A549 (cell line): ENCODE measurements at regions not wholly inside any gene's neighbourhood (a gene's known extent, or its start where the extent isn't known, plus 50 kb on each side); places are given as distances from the start of the nearest gene placed in this dataset.

Experiments used
- ATAC-seq, 2 experiments: fragments of 200-7000 bp in 1 of 2; fragments of >200 bp in 1 of 2; cut with Nextera tagmentation in 1 of 2; cut with Tn5 transposase in 1 of 2; 3 replicates each; pipeline versions ENCODE4 v1.8.0 to v1.9.1; 2018 to 2020; ENCODE audit warnings: mild to moderate bottlenecking in 1 of 2, moderate library complexity in 1 of 2
- CTCF ChIA-PET: fragments of 300-600 bp; sonication (Branson Sonifier 250); formaldehyde crosslinking; extraction: SDS; loops from one replicate; lab custom pipeline; 2021; ENCODE audit warnings: antibody characterized with exemption, inconsistent platforms; lab: Yijun Ruan, JAX
- POLR2A ChIA-PET: fragments of 350-600 bp; formaldehyde crosslinking; extraction: SDS; loops from one replicate; lab custom pipeline; 2021; ENCODE audit warnings: antibody characterized with exemption, inconsistent platforms; lab: Yijun Ruan, JAX
- DNase-seq, 2 experiments: peaks; one replicate each; pipeline versions ENCODE4 v3.0.0 to v3.0.0-alpha.2; 2011 to 2016; ENCODE audit warnings: low read depth in 1 of 2, low spot score in 1 of 2
- FAIRE-seq: peaks from 2 replicates; lab custom pipeline; 2011; peaks lifted over from hg19 to GRCh38; lab: Jason Lieb, UNC
- H3K27ac ChIP-seq, 2 experiments: fragments of >200 bp; sonication (Bioruptor Twin); formaldehyde crosslinking; 3 replicates each; pipeline ENCODE4 v1.5.1; 2016 to 2017
- H3K4me1 ChIP-seq: fragments of >200 bp; sonication (Bioruptor Twin); formaldehyde crosslinking; 3 replicates; pipeline ENCODE4 v1.6.1; 2016
- H3K4me2 ChIP-seq: fragments of >200 bp; sonication (Bioruptor Twin); formaldehyde crosslinking; 3 replicates; pipeline ENCODE4 v1.6.1; 2016
- H3K4me3 ChIP-seq: fragments of >200 bp; sonication (Bioruptor Twin); formaldehyde crosslinking; 3 replicates; pipeline ENCODE4 v1.5.1; 2016
- H3K9me3 ChIP-seq: fragments of >200 bp; sonication (Bioruptor Twin); formaldehyde crosslinking; 3 replicates; pipeline ENCODE4 v1.6.1; 2016
- BHLHE40 ChIP-seq: IDR thresholded peaks from 2 replicates; pipeline ENCODE4 v1.6.1; 2012; ENCODE audit warnings: low read depth, low read length, inconsistent platforms
- CBX2 ChIP-seq: fragments of 200-600 bp; sonication (generic); IDR thresholded peaks from 2 replicates; pipeline ENCODE4 v1.6.1; 2016; ENCODE audit warnings: low read depth, mild to moderate bottlenecking, borderline replicate concordance
- CBX8 ChIP-seq: fragments of 200-600 bp; sonication (generic); IDR thresholded peaks from 2 replicates; pipeline ENCODE4 v1.6.1; 2016
- CHD2 ChIP-seq: fragments of 150-350 bp; IDR thresholded peaks from 2 replicates; pipeline ENCODE4 v1.6.1; 2014; ENCODE audit warnings: low read length; ENCODE audit not compliant: partially characterized antibody
- CHD4 ChIP-seq: fragments of 200-600 bp; sonication (generic); IDR thresholded peaks from 2 replicates; pipeline ENCODE4 v1.6.1; 2016; ENCODE audit warnings: antibody characterized with exemption, mild to moderate bottlenecking, borderline replicate concordance
- CTCF ChIP-seq: fragments of >200 bp; sonication (Bioruptor Twin); formaldehyde crosslinking; IDR thresholded peaks from 3 replicates; pipeline ENCODE4 v1.5.1; 2016
- EHMT2 ChIP-seq: fragments of 200-600 bp; sonication (generic); IDR thresholded peaks from 2 replicates; pipeline ENCODE4 v1.6.1; 2016; ENCODE audit warnings: antibody characterized with exemption, low read depth, mild to moderate bottlenecking, moderate library complexity
- EP300 ChIP-seq, 2 experiments: fragments of >200 bp; sonication (Bioruptor Twin); formaldehyde crosslinking; IDR thresholded peaks; 2 replicates in 1 of 2; 3 replicates in 1 of 2; pipeline ENCODE4 v1.6.1; 2016 to 2017
- FOSB ChIP-seq: fragments of 250-450 bp; sonication (Bioruptor Pico); IDR thresholded peaks from 2 replicates; pipeline ENCODE4 v1.5.0; 2020; ENCODE audit warnings: mild to moderate bottlenecking, moderate library complexity
- GATA3 ChIP-seq: IDR thresholded peaks from 2 replicates; pipeline ENCODE4 v1.6.1; 2012; ENCODE audit warnings: borderline replicate concordance
- HEYL ChIP-seq: fragments of 250-450 bp; sonication (Bioruptor Pico); IDR thresholded peaks from 2 replicates; pipeline ENCODE4 v1.8.0; 2021; ENCODE audit warnings: mild to moderate bottlenecking, moderate library complexity
- HOXB13 ChIP-seq: fragments of 250-450 bp; sonication (Bioruptor Pico); IDR thresholded peaks from 2 replicates; pipeline ENCODE4 v1.5.0; 2020; ENCODE audit warnings: low read depth, mild to moderate bottlenecking, moderate library complexity
- HOXB5 ChIP-seq: fragments of 250-450 bp; sonication (Bioruptor Pico); IDR thresholded peaks from 2 replicates; pipeline ENCODE4 v1.5.0; 2020; ENCODE audit warnings: mild to moderate bottlenecking, moderate library complexity
- MAZ ChIP-seq: fragments of 150-350 bp; IDR thresholded peaks from 2 replicates; pipeline ENCODE4 v1.6.1; 2014; ENCODE audit warnings: antibody characterized with exemption, low read depth, low read length, borderline replicate concordance
- NFE2L2 ChIP-seq: fragments of 150-350 bp; conservative IDR thresholded peaks from 2 replicates; pipeline ENCODE4 v1.6.1; 2014; ENCODE audit warnings: low read length
- RARB ChIP-seq: fragments of 250-450 bp; sonication (Bioruptor Pico); IDR thresholded peaks from 2 replicates; pipeline ENCODE4 v1.8.0; 2021; ENCODE audit warnings: mild to moderate bottlenecking, moderate library complexity
- RCOR1 ChIP-seq: fragments of 150-350 bp; IDR thresholded peaks from 2 replicates; pipeline ENCODE4 v1.6.1; 2014; ENCODE audit warnings: antibody characterized with exemption, low read length, low read depth
- RNF2 ChIP-seq: fragments of 200-600 bp; sonication (generic); IDR thresholded peaks from 2 replicates; pipeline ENCODE4 v1.6.1; 2016; ENCODE audit warnings: low read depth, mild to moderate bottlenecking, antibody characterized with exemption, moderate library complexity, borderline replicate concordance
- TFCP2L1 ChIP-seq: fragments of 250-450 bp; sonication (Bioruptor Pico); IDR thresholded peaks from 2 replicates; pipeline ENCODE4 v1.5.0; 2021; ENCODE audit warnings: mild to moderate bottlenecking
- USF2 ChIP-seq: fragments of 450-650 bp; IDR thresholded peaks from 2 replicates; pipeline ENCODE4 v1.6.1; 2014; ENCODE audit warnings: antibody characterized with exemption
- WGBS: methylation state at CpG from one replicate; pipeline ENCODE4 v1.1.6; 2017; ENCODE audit errors: missing lambda C conversion rate; 5-methylcytosine and 5-hydroxymethylcytosine counted together
- TF ChIP-seq, protein P1 (sequence below): IDR thresholded peaks from 2 replicates; pipeline ENCODE4 v1.6.1; 2012

- TF ChIP-seq BHLHE40 (no peak), HOXB5 (CRISPR knock-in tag) (no peak), RCOR1 (no peak)
Observed at GRCh38 chr3:193768070-193768394, 175.0 kb downstream of the OPA1 start (continued).

DNA sequence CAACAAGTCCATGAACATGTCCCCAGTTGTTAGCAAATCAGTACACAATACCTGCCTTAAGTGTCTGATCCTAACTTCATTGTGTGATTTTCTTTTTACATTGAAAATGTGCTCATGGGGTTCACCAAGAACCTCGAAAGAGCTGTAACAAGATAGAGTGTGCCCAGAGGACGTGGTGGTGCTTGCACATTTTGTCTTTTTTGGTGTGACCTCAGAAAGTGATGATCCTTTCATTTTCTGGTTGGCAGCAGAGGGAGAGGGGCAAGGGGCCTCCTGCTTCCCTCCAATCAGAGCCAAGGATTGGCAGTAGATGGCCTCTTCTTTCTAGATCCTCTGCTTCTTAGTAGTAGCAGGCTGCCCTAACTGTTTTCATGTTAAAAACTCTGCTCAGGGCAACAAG lies 176.4 kb downstream of the OPA1 start:
- no peak overlapping the region for H3K4me2 ChIP-seq
- CTCF ChIA-PET = interaction anchor here (0.7 to 3.3 kb wide), 6 partner anchors 8 to 546 kb away, joined by 3 to 14 read pairs (median 5); no protein-coding TSS in a partner anchor
- H3K27ac ChIP-seq = no peak overlapping the region
- H3K4me1 ChIP-seq = no peaks in the 10 kb centered on the region
- TF ChIP-seq RCOR1 = no peak
- no peak for TF ChIP-seq EP300 (IDR thresholded peaks at IDR 0.05)
- no peak for TF ChIP-seq CTCF
- no peak for TF ChIP-seq RNF2
- no peak for TF ChIP-seq CHD2
- no peak for TF ChIP-seq RARB (CRISPR knock-in tag)
- no peak for TF ChIP-seq EHMT2
- TF ChIP-seq, protein P1, sequence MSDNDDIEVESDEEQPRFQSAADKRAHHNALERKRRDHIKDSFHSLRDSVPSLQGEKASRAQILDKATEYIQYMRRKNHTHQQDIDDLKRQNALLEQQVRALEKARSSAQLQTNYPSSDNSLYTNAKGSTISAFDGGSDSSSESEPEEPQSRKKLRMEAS = no peak
- TF ChIP-seq TFCP2L1 = no peak
- no peak for TF ChIP-seq USF2
- TF ChIP-seq HEYL (CRISPR knock-in tag) = no peak
- TF ChIP-seq GATA3 = no peak
- TF ChIP-seq HOXB13 = no peak
- TF ChIP-seq NFE2L2 = no peak
- no peak for TF ChIP-seq CHD4
- DNase-seq (no peak), FAIRE-seq (no peak), ATAC-seq (no peak)
- POLR2A ChIA-PET = no interaction called here
- 54% methylated on average over 2 of the region's 2 CpGs for WGBS
- H3K9me3 ChIP-seq = no peaks in the 10 kb centered on the region
- H3K4me3 ChIP-seq = no peak overlapping the region

- TF ChIP-seq CBX8 = no peak
- no peak for TF ChIP-seq CBX2
- no peak for TF ChIP-seq MAZ
- no peak for TF ChIP-seq FOSB (CRISPR knock-in tag)
- Histone ChIP-seq H3K4me2 (no peak overlapping the region), H3K4me1 (no peaks in the 10 kb centered on the region), H3K4me3 (no peak overlapping the region), H3K27ac (no peak overlapping the region), H3K9me3 (no peaks in the 10 kb centered on the region)
- 87% methylated on average over 20 of the region's 20 CpGs for WGBS
- ChIA-PET POLR2A (no interaction called here), CTCF (interaction anchor here (0.6 to 3.3 kb wide), 2 partner anchors 10 to 573 kb away, joined by 3 to 14 read pairs; no protein-coding TSS in a partner anchor)
- DNase-seq (no peak), ATAC-seq (no peak), FAIRE-seq (no peak)
Observed at GRCh38 chr3:193771011-193771652, 178.1 kb downstream of the OPA1 start.
